NCI-H82 (cell line): ENCODE measurements at regions not wholly inside any gene's neighbourhood (a gene's known extent, or its start where the extent isn't known, plus 50 kb on each side); places are given as distances from the start of the nearest gene placed in this dataset.
"Not testable (repeated sequence)": the region's sequence is repeated elsewhere in the genome, so short reads cannot be mapped to it uniquely, and the experiment has no call there.

ENCODE experiments used
- DNase-seq: peaks from one replicate; lab custom pipeline; 2025; lab: John Stamatoyannopoulos, UW

GRCh38 chr17:70323269-70323668, 153.9 kb downstream of the KCNJ2 start:
- no peak for DNase-seq

GRCh38 chr17:70324031-70324430, 154.7 kb downstream of the KCNJ2 start:
- no peak for DNase-seq

GRCh38 chr17:70327279-70327678, 157.9 kb downstream of the KCNJ2 start:
- DNase-seq: no peak

GRCh38 chr17:70327723-70328122, 158.4 kb downstream of the KCNJ2 start:
- DNase-seq: peak; percentile 79

- DNase-seq: peak; percentile 73
These were observed 160.4 kb downstream of the KCNJ2 start for GRCh38 chr17:70329721-70330120.

- not testable (repeated sequence) for DNase-seq
These were observed 161.7 kb downstream of the KCNJ2 start for GRCh38 chr17:70331066-70331465.

GRCh38 chr17:70332356-70333210, 163.3 kb downstream of the KCNJ2 start:
- peak; percentile 36 for DNase-seq

GRCh38 chr17:70336411-70336810, 167.1 kb downstream of the KCNJ2 start:
- peak; percentile 85 for DNase-seq

- DNase-seq: no peak
These were observed 169.6 kb downstream of the KCNJ2 start for GRCh38 chr17:70338946-70339354.

GRCh38 chr17:70343114-70343513, 173.8 kb downstream of the KCNJ2 start:
- no peak for DNase-seq

- no peak for DNase-seq
These were observed 175.2 kb downstream of the KCNJ2 start for GRCh38 chr17:70344386-70345060.

- DNase-seq: no peak
These were observed 175.7 kb downstream of the KCNJ2 start for GRCh38 chr17:70345061-70345460.

- no peak for DNase-seq
These were observed 183.5 kb downstream of the KCNJ2 start for GRCh38 chr17:70352834-70353233.

- DNase-seq: peak; percentile 60
These were observed 184.2 kb downstream of the KCNJ2 start for GRCh38 chr17:70353408-70354092.

- DNase-seq: no peak
These were observed 185.9 kb downstream of the KCNJ2 start for GRCh38 chr17:70355185-70355584.

GRCh38 chr17:70357190-70357589, 187.9 kb downstream of the KCNJ2 start:
- no peak for DNase-seq

GRCh38 chr17:70365091-70365583, 195.8 kb downstream of the KCNJ2 start:
- no peak for DNase-seq

GRCh38 chr17:70366386-70366785, 197.1 kb downstream of the KCNJ2 start:
- peak; percentile 31 for DNase-seq

GRCh38 chr17:70368011-70368410, 198.7 kb downstream of the KCNJ2 start:
- DNase-seq: no peak

GRCh38 chr17:70369391-70369790, 200.1 kb downstream of the KCNJ2 start:
- DNase-seq: no peak

GRCh38 chr17:70370816-70371215, 201.5 kb downstream of the KCNJ2 start:
- no peak for DNase-seq

- DNase-seq: no peak
These were observed 204.0 kb downstream of the KCNJ2 start for GRCh38 chr17:70373369-70373768.

GRCh38 chr17:70374496-70374895, 205.2 kb downstream of the KCNJ2 start:
- DNase-seq: no peak
